Adipose tissue (tissue), 3 donors: ENCODE measurements at regions not wholly inside any gene's neighbourhood (a gene's known extent, or its start where the extent isn't known, plus 50 kb on each side); places are given as distances from the start of the nearest gene placed in this dataset.

Source experiments
- H3K27ac ChIP-seq: one replicate; pipeline ENCODE4 v1.5.1; 2013; ENCODE audit warnings: low read depth, low read length
- WGBS, 3 donors: extraction: QIAGEN DNeasy Blood & Tissue Kit; methylation state at CpG; one replicate each; pipeline ENCODE4 v1.1.7; 2013; 5-methylcytosine and 5-hydroxymethylcytosine counted together
- donor health status: healthy with polysubstance abuse.
- donor health status: Bipolar disorder and iron deficiency.
- donor health status: healthy.

DNA sequence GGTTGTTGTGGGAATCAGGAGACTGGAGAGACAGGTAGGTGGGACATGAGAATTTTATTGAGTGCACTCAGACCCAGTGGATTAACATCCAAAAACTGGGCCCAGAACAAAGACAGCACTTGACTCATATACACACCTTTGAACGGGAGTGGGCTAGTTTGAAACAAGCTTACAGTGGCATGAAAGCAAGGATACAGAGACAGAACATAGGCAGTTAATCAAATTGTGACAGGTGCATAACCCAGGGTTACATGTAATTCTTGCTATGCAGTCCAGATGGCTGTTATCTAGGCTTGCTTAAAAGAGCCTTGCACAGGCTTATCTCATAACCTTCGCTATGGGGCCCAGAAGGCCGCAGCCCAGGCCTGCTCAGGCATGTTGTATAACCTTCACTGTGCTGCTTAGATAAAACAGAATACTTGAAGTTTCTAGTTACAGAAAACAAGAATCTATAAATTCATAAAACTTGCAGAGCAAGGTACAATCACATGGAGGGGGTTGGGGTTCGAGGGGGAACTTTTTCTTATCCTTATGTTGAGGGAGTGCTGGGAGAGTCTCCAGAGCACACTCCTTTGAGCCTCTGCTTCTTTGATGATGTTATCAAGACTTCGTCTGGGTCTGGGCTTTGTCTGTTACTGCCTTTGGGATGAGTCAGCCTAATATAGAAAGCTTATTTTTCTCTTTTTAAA is 81.7 kb downstream of the TNFAIP2 start:
- 46 to 82% (median 68%) methylated on average over 5 of the region's 5 CpGs for WGBS, 3 donors
- H3K27ac ChIP-seq = no peak overlapping the region

DNA sequence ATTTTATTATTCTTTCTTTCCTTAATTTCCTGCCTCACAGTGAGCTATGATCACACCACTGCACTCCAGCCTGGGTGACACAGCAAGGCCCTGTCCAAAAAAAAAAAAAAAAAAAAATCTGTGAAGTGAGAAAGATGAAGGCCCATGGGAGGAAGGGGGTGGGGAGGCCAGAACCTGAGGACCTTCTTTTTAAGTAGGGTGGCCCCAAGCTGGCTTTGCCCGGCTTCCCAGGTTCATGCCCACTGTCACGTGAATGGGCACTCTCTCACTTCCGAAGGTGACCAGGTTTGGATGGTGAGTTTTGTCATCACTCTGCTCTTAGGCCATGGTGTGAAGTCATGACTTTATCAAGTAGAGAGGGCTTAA is 82.3 kb downstream of the TNFAIP2 start:
- WGBS, 3 donors = 69 to 99% (median 94%) methylated on average over 3 of the region's 3 CpGs
- H3K27ac ChIP-seq = peak overlapping the region; percentile 72

DNA sequence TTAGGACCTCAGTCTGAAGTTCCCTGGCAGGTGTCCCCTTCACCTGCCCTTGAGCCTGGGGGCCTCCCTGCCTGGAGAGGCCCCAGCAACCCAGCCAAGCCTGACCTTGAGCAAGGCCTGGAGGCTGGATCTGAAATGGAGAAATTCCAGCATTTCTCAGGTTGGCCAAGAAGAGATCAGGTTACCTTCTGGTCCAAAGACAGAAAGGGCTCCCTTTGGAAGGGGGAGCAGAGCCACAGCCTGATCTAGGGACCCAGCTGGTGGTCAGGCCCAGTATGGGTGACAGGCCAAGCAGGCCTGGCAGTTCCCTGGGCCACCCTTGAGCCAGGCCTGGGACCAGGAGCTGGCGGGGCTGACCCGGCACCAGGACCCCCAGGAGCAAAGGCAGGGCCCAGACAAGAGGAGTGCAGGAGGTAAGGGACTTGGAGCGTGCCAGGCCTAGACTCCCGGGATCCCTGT is 82.8 kb downstream of the TNFAIP2 start:
- WGBS, 3 donors = 62 to 90% (median 77%) methylated on average over 4 of the region's 4 CpGs
- H3K27ac ChIP-seq = peak overlapping the region; percentile 72

- no peak overlapping the region for H3K27ac ChIP-seq
- 16 to 35% (median 23%) methylated on average over 22 to 27 of the region's 27 CpGs for WGBS, 3 donors
These were observed 83.7 kb downstream of the TNFAIP2 start for GRCh38 chr14:103206836-103207387.

DNA sequence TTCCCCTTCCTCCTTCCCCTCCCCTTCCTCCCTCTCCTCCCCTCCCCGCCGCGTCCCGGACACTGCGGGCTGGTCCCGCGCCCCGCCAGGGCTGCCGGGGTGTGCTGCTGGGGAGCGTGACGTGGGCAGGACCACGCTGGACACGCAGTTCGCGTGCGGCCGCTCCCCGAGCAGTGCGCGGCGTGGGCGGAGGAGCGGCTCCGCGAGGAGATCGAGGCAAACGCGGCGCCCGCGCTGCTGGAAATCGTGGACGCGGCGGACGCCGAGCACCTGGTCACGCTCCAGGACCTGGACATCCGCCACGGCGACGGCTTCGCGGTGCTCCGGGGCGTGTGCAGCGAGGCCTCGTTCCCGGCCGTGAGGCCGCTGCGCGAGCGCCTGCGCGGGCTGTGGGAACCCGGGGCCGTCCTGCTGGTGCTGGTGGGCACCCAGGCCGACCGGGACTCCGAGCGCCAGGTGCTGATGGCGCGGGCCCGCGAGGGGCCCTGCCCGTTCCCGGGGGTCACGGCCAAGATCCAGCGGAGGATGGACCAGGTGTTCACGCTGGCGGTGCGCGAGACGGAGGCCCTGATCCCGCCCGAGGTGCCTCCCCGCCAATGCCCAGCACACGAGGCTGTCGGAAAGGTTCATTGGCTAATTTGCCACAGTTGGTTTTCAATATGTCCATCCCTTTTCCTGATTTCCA is 84.3 kb downstream of the TNFAIP2 start:
- peak overlapping the region; percentile 17 for H3K27ac ChIP-seq
- 5 to 12% (median 6%) methylated on average over 42 to 80 of the region's 80 CpGs for WGBS, 3 donors

- H3K27ac ChIP-seq = no peak overlapping the region
- WGBS, 3 donors = 30 to 58% (median 39%) methylated on average over 4 of the region's 4 CpGs
These were observed 85.8 kb downstream of the TNFAIP2 start for GRCh38 chr14:103209054-103209453.

DNA sequence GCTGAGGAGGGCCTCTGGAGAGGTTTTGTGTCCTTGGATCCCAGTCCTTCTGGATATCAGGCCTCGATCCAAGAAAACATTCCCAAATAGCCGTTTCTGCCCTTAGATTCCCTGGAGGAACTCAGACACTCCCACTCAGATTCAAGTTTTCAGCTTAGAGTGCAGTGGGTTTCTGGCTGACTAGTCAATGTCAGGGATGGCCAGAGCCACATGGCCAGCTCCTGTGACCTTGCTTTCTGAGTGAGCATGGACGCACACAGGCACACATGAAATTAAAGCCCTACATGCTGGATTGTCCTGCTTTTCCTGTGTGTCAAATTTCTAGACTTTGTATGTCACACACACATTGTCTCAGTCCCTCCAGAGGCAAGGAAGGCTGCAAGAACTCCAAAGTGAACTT is 86.2 kb downstream of the TNFAIP2 start:
- no peak overlapping the region for H3K27ac ChIP-seq
- WGBS, 3 donors = 45 to 60% (median 56%) methylated on average over 3 of the region's 3 CpGs

DNA sequence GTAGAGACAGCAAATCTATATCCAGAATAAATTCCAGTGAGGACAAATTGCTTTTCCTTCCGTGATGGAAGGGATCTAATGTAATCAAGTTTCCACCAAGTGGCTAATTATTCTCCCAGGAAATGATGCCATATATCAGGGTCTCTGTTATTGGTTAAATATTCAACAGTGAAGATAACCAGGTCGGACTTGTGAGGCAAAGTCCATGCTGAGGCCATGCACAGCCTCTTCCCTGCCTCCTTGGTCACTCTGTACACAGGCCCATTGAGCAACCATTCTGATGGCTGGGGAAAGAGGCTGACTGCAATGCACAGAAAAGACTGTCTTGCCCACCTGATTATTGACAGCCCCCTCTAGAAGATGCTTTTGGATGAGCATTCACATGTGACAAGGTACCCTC is 90.1 kb downstream of the TNFAIP2 start:
- 40 to 81% (median 81%) methylated on average over 2 of the region's 2 CpGs for WGBS, 3 donors
- H3K27ac ChIP-seq = no peak overlapping the region

DNA sequence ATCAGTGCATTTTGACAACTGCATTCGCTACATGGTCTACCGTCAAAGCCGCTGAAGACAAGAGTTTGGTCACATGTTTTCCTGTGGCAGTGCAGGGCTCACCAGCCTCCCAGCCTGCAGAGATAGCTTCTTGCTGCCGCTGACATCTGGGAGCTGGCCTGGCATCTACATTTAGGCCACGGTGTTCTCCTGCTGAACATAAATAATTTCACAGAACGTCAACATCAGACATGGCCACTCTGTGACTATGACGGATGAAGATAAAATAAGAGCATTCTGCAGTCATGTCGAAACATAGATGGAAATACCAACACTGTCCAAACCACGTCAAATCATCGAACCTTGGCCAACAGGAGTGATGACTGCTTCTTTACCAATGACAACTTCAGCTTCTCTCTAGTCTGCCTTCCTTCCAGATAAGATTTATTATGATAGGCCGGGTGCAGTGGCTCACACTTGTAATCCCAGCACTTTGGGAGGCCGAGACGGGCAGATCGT is 91.2 kb downstream of the TNFAIP2 start:
- 84 to 88% (median 88%) methylated on average over 14 of the region's 14 CpGs for WGBS, 3 donors
- H3K27ac ChIP-seq = no peak overlapping the region

GRCh38 chr14:103216399-103216798 is 93.1 kb downstream of the TNFAIP2 start:
- 93 to 96% (median 94%) methylated on average over 9 to 10 of the region's 10 CpGs for WGBS, 3 donors
- no peak overlapping the region for H3K27ac ChIP-seq

GRCh38 chr14:103216857-103217256 is 93.6 kb downstream of the TNFAIP2 start:
- 84 to 90% (median 89%) methylated on average over 5 of the region's 5 CpGs for WGBS, 3 donors

GRCh38 chr14:103217538-103217937 is 94.3 kb downstream of the TNFAIP2 start:
- WGBS, 3 donors = 97 to 100% (median 98%) methylated on average over 1 of the region's 1 CpG
- H3K27ac ChIP-seq = no peak overlapping the region

More at GRCh38 chr14:103216857-103217256, 93.6 kb downstream of the TNFAIP2 start:
- H3K27ac ChIP-seq = no peak overlapping the region

DNA sequence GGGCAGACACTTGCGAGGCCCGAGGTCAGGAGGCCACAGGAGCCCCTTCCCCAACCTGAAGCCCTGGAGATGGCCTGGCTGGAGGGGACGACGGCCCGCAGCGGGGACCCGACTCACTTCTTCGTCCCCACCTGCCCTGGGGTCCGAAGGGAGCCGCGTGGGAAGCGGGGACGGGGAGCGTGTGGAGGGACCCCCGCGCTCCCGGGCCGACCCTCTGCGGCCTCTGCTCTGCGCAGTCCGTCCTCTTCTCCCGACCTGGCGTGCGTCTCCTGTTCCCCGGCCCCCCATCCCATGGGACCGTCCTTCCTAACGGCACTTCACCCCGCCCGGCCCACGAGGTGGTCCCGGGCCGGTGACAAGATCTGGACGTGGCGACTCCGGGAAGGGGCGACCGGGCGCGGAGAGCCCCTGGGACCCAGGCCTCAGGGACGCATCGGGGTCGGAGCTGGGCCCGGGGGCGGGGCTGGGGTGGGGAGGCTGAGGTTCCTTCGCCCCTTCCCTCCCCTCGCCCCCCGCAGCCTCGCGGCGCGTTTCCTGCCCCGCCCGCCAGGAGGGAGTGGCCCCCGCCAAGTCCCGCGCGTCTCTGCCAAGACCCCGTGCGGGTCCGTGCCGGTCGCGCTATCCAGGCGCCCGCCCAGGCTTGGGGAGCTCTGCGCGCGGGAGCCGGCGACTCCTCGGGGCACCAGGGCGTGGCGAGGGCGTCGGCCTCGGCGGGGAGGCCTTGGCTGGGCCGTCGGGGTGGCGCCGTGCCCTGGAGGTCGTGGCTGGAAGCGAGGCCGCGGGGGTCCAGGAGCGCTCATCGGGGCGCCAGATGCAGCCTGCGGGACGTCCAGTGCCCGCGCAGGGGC is 97.1 kb downstream of the TNFAIP2 start:
- WGBS, 3 donors = 14 to 16% (median 15%) methylated on average over 70 to 92 of the region's 92 CpGs
- H3K27ac ChIP-seq = no peak overlapping the region

DNA sequence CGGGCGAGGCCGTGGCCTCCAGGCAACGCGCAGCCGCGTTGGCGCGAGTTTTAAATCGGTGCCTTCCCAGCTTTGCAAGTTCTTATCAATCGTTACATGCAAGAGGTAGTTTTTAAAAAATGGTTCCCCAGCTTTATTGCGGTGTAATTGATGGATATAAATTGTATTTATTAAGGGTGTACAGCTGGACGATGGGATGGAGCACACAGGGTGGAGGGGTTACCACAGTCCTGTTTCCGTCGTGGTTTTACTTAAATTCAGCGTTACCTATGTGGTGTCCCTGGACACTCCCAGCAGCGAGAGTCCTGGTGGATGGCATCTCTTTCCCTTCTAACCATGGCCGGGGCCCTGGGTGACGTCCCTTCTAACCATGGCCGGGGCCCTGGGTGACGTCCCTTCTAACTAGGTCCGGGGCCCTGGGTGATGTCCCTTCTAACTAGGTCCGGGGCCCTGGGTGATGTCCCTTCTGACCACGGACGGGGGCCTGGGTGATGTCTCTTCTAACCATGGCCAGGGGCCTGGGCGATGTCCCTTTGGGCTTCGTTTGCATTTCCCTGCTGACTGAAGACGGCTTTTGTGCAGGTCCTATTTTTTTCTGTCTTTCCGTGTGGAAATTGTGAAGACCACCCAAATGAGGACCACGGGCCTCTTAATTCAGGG is 97.9 kb downstream of the TNFAIP2 start:
- H3K27ac ChIP-seq = no peak overlapping the region
- WGBS, 3 donors = 39 to 44% (median 42%) methylated on average over 30 of the region's 30 CpGs

DNA sequence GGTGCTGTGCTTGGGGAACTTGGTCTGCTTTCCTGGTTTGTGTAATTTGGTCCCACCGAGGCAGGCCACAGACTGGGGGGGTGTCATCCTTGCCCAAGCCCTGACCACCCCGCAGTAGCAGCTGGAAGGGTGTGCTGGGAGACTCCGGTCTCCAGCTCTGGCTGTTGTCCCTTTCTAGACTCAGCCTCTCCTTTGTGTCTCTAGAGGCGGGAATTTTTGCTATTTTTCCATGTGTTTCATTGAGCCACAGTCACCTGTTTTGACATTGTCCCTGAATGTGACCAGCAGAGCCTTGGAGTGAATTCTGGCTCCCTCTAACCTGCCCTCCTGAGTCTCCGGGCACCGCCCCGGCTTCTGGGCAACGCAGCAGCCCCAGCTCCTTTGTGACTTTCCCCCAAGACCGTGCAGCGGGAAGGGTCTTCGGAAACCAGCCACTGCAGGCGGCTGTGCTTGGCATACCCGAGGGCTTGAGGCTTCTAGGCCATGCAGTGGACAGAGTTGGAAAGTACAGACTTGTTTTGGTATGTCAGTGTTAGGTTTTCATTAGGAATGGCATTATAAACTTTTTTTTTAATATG is 98.6 kb downstream of the TNFAIP2 start:
- H3K27ac ChIP-seq = no peak overlapping the region
- 79 to 92% (median 87%) methylated on average over 13 of the region's 13 CpGs for WGBS, 3 donors

GRCh38 chr14:103223818-103224352 is 100.6 kb downstream of the TNFAIP2 start:
- WGBS, 3 donors = 92 to 95% (median 93%) methylated on average over 15 of the region's 15 CpGs
- no peak overlapping the region for H3K27ac ChIP-seq

GRCh38 chr14:103225062-103225461 is 101.8 kb downstream of the TNFAIP2 start:
- H3K27ac ChIP-seq = no peak overlapping the region
- 48 to 73% (median 66%) methylated on average over 14 of the region's 14 CpGs for WGBS, 3 donors

DNA sequence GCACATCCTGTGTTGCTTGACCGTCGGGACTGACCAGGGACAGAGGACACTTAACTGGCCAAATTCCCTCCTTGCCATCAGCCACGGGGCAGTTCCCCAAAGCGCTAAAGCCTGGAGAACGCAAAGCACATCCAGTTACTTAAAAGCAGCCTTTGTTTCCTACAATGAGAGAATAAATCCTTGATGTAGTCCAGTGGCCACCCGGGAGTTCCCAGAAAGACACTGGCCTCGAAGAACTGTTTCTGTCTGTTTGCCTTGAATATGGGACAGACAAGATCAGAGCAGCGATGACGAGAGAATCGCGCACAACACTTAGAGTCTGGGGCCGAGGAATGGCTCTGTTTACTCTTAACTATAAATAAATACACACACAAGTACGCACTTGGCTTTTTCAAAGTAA is 102.2 kb downstream of the TNFAIP2 start:
- H3K27ac ChIP-seq = no peak overlapping the region
- WGBS, 3 donors = 56 to 71% (median 64%) methylated on average over 13 of the region's 13 CpGs
